HG03460 (cell line): ENCODE measurements at regions not wholly inside any gene's neighbourhood (a gene's known extent, or its start where the extent isn't known, plus 50 kb on each side); places are given as distances from the start of the nearest gene placed in this dataset.
"Not testable (repeated sequence)": the region's sequence is repeated elsewhere in the genome, so short reads cannot be mapped to it uniquely, and the experiment has no call there.

ENCODE experiments used
- ATAC-seq: cut with Tn5 transposase; IDR thresholded peaks from one replicate; pipeline ENCODE4 v1.9.1; 2021; ENCODE audit not compliant: unreplicated experiment

DNA sequence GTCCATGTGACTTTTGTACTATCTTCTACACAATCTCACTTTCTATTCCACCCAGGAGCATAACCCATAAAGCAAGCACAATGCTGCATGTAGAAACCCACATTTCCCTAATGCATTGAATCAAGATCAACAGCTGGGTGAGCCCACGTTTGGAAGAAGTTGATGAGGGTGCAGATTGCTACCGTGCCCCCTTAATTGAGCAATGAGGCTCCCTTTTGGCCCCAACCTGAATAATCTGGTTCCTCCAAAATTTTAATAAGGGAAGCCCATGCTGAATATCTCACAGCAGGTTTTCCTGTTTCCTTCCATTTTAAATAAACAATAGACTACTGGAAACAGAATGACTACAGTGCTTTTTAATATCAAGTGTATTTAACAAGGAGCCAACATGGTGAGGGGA, 403.6 kb upstream of the SGCG start:
- no peak for ATAC-seq

DNA sequence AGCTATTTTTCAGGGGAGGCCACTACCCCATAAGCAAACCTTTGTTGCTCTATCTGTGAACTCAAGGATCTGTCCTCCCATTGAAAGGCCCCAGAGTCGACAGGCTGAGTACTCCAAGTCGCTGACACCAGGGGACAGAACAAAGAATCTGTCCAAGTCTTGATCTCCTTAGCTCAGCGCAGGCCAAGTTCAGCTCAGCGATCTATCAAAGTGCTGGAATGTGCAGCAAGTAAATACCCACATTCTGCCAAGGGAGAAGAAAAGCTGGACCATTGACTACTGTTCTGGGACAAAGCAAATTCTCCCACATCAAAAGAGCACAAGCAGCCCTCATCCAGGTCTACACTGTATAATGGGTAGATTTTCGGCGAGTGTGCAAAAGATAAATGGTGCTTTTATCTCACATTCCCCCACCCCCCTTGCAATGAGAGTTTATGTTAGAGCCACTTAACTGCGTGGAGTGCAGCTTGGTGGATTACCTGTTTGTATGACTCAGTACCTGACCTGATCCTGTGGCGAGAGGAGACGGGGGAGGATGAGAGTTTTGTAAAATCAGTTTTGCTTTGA, 391.7 kb upstream of the SGCG start:
- no peak for ATAC-seq

DNA sequence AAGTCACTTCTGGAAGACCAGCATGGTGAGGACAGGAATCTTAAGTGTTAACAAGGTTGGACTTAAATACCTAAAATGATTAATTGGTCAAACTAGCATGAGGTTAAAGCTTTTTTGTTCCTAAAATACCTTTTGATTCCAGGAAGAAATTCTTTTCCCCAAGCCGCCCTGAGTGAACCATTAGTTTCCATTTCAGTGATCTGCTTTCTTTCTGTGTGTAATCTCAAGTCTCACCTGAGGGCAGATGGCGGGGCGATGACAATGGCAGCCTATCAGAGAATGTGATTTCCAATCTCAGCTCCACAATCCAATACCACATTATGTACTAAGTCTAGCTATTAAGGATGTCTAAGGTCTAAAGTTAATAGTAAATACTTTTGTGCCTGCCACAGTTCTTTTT, 390.9 kb upstream of the SGCG start:
- ATAC-seq: no peak

DNA sequence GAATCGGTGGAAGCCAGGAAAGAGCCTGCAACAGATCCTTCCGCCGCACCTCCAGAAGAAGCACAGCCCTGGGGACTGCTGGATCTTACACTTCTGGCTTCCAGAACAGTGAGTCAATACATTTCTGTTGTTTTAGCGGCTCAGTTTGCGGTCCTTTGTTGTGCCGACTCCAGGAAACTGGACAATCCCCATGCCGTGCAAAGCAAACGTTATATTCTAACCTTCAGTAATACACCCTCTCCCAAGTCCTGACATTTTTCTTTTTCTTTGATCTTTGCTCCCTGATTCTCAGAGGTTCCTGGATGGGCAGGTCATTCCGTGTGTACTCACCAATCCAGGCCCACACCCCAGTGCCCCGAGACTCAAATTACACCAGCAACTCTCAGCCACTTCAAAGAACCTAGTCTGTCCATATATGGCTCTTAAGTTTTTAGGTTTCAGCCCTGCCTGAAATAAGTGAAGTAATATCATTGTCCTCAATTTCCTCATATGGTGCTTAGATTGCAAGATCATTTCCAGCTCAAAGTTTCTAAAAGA, 387.1 kb upstream of the SGCG start:
- ATAC-seq: no peak

DNA sequence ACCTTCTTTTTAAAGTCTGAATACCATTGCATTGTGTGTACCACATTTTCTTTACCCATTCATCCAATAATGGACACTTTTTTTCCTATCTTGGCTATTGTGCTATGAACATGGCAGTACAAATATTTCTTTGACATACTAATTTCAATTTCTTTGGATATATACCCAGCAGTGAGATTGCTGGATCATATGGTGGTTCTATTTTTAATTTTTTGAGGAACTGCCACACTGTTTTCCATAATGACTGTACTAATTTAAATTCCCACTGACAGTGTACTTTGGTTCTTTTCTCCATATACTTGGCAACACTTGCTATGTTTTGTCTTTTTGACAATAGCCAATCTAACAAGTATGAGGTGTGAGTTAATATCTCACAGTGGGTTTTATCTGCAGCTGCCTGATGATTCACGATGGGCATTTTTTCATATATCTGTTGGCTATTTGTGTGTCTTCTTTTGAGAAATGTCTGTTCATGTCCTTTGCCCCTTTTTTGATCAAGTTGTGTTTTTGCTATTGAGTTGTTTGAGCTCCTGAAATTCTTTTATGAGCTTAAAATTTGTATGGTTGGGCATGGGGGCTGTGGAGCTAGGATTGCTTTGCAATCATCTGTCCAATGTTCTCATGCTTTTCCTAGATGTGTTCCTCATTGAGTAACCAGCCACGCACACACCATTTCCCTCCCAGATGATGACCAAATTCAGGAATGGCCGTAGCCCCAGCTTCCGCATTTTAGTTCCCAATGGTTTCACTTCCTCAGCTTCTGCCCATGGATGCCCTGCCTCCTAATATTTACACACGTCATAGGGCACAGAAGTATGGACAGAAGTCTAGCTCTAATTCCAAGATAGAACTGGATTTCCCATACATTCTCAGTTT, 380.0 kb upstream of the SGCG start:
- ATAC-seq: no peak

DNA sequence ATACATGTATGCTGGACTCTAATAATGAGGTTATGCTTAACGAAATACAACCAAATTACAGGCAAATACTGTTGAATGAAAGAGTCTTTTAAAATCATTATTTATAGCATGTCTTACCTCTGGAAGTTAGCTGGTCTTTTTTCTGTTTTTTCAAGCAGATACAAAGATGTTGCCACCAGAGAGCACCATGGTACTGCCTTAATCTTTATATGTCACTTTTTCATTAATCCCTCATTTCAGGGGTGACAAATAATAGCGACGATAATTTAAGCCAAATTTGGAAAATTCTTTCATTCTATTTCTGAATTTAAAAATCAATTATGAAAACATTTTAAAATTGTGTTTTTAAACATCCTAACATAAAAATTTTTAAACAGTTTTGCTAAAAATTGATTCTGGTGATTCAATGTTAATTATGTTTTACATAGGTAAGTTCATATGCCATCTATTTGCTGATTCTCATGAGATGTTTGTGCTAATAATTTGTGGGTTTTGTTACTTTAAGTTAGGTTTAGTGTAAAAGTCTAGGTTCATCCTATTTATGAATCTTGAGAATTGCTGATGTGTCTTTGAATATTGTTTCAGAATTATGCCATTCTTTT, 379.3 kb upstream of the SGCG start:
- ATAC-seq: no peak

DNA sequence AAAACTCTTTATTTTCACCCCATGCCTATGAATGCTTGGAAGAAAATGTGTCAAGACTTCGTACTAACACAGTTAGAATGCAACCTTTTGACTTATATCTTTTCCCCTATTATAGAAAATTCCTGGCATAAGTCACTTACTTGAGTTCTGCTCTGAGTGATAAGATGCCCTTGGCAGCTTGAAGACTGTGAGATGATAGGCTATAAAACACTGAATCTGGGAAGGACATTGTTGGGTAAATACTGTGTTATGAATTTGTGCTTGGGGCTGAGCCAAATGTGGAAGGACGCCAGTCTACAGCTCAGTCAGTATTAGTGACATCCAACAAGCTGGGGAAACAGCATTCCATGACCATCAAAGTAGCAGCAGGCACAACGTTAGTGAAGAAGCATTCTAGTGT, 368.0 kb upstream of the SGCG start:
- no peak for ATAC-seq

DNA sequence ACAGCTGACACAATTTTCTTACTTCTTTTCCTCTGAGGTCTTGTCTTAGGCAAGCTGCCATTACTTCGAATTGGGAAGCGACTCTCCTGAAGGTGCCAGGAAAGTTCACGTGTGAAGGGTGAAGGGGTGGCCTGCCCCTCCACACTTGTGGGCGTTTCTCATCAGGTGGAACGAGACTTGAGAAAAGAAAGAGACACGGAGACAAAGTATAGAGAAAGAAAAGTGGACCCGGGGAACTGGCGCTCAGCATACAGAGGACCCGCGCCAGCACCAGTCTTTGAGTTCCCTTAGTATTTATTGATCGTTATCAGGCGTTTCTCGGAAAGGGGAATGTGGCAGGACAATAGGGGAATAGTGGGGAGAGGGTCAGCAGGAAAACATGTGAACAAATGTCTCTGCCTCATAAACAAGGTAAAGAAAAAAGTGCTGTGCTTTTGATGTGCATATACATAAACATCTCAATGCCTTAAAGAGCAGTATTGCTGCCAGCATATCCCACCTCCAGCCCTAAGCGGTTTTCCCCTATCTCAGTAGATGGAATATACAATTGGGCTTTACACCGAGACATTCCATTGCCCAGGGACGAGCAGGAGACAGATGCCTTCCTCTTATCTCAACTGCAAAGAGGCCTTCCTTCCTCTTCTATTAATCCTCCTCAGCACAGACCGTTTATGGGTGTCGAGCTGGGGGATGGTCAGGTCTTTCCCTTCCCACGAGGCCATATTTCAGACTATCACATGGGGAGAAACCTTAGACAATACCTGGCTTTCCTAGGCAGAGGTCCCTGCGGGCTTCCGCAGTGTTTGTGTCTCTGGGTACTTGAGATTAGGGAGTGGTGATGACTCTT, 367.0 kb upstream of the SGCG start:
- not testable (repeated sequence) for ATAC-seq

DNA sequence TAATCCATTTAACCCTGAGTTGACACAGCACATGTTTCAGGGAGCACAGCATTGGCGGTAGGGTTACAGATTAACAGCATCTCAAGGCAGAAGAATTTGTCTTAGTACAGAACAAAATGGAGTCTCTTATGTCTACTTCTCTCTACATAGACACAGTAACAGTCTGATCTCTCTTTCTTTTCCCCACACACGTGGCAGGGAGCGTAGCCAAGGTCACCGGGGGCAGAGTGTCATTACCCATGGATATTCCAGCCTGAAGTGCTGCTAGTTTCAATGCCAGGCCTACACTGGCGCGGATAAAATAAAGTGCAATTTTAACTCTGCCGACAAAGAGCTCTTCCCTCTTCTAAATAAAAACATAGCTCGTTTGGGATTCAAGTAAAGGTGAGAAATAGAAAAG, 366.3 kb upstream of the SGCG start:
- not testable (repeated sequence) for ATAC-seq

DNA sequence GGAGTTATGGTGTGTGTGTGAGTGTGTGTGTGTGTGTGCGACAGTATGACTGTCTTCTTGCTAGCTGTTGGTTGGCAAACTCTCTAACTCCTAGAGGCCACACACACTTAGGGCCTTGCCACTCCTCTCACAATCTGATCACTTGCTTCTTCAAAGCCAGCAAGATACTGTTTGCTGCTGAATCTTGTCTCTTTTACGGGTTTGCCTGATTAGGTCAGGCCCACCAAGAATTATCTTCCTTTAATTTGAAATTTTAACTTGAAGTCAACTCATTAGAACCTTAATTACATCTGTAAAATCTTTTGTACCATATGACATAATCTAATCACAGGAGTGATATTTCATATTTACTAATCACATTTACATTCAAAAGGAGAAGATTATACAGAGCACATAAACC, 359.2 kb upstream of the SGCG start:
- ATAC-seq: no peak

DNA sequence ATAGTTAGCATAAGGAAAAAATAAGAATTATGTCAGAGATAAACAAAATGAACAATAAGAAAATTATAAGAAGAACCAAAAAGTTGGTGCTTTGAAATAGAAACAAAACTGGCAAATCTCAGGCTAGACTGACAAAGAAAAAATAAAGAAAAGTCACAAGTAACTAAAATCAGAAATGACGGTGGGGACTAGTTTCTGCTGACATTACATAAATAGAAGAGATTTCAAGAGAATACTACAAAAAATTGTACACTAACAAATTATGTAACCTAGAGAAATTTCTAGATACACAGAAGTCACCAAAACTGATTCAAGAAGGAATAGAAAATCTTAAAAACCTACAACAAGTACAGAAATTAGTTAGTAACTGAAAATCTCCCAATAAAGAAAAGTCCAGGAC, 355.6 kb upstream of the SGCG start:
- no peak for ATAC-seq

DNA sequence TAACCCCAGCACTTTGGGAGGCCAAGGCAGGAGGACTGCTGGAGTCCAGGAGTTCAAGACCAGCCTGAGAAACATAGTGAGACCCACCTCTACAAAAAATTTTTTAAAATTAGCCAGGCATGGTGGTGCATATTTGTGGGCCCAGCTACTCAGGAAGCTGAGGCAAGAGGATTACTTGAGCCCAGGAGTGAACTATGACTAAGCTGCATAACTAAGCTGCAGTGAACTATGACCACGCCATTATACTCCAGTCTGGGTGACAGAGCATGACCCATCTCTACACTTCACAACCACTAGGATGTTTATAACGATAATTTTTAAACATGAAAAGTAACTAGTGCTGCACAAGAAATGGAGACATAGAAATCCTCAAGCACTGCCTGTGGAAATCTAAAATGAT, 352.7 kb upstream of the SGCG start:
- ATAC-seq: no peak

DNA sequence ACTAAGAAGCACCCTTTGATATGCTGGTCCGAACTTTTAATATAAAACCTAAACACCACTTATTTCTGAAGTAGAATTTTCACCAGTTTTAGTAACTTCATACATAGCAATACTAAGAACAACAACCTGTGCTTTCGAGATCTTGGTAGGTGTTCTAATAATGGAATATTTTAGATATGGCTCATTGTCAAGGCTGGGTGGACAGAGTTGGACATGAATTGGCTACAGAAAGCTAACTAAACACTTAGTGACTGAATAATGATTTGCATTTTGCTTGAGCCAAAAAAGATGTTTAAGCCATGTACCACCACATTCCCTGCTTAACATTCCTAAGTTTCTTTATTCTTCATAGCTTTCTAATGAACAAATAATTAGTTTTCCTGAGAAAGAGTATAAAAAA, 344.3 kb upstream of the SGCG start:
- no peak for ATAC-seq

DNA sequence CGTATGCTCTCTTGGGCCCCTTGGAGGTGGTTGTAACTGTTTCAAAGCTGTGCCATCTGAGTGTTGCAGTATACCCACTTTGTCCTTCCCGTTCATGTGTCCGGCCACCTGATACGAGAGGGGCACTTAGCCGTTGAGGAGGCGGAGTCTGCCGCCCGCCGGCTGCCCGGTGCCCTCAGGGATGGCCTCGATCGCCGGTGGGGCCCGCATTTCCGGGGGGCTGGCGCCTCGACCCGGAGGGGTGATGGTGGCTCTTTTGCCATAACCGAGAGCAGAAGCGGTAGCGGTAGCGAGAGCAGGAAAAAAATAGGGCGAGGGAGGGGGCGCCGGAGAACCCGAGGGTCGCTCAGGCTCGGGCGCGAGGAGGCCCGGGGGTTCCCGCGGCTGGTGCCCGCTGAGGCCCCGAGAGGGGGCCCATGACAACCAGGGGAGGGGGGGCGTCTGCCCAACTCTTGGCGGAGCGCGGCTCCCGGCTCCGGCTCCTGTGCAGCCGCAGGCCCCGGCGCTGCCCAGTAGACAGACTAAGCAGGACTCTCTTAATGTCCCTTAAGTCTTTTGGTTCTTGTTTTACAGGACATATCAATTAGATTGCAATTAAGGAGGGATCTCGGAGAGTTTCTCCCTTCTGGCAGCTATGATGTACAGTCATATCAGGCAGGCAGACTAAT, 342.7 kb upstream of the SGCG start:
- no peak for ATAC-seq

DNA sequence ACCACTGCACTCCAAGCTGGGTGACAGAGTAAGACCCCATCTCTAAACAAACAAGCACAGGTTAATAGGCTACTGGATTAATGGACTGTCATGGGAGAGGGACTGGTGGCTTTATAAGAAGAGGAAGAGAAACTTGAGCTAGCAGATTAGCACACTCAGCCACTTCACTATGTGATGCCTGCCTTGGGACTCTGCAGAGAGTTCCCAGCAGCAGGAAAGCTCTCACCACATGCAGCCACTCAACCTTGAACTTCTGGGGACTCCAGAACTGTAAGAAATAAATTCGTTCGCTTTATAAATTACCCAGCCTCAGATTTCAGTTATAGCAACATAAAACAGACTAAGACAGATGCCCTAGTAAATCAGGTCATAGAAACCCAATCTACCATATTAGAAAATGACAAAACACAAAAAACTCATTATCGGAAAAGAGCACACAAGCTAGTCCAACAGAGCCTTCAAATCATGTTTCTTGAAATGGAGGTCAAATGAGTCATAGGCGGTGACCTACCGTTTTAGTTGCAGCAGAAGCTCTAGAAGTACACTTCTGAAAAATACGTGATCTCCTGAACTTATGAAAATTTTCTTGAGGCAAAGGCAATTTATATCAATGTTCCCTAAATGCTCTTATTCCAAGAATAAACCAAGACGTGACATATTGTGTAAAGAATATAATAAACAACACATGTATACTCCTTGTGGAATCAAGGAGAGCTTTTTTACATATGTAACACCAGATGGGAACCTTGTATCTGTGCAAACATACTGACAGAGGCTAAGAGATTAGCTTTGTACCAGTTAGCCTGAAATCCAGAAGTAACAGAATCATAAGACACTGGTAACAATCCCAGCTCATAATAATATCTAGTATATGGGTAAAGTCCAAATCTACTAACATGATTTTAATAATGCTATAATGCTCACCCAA, 340.9 kb upstream of the SGCG start:
- ATAC-seq: no peak

DNA sequence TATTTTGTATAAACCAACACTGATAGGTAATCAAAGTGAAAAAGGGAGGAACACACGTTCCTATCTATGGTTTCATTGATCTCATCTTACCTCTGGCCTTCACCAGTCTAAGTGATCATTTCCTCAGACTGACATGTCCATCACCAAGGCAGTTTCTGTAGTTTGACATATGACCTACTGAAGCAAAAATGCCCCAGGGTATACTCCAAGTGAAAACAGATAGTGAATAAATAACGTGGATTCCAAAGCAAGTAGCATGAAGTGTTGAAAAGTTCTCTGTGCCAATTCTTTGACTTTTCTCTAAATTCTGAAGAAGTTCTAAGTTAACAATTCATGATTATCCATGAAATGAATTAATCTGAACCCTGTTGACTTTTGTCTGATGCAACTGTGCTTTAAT, 334.2 kb upstream of the SGCG start:
- ATAC-seq: no peak

DNA sequence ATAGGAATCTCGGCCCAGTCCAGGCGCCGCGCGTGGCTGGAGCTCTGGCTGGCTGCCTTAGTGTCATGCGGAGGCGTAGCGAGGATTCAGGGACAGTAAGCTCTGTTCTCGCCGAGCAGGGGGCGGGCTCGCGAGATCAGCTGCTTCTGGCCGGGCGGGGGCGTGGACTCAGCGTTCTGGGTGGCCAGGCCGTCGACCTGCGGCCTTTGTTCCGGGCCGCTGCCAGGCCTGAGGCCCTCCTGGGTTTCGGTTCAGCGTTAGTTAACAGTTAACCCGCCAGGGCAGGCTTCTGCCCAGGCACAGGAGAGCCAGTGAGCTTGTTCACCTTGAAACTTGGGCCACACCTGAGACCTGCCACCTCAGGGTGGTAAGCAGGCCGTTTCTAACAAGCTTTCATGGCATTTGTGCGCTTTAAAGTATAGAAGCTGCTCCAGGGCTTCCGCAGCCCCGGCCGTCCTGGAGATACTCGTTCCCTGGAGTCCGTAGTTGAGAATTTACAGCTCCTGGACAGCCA, 332.2 kb upstream of the SGCG start:
- no peak for ATAC-seq

DNA sequence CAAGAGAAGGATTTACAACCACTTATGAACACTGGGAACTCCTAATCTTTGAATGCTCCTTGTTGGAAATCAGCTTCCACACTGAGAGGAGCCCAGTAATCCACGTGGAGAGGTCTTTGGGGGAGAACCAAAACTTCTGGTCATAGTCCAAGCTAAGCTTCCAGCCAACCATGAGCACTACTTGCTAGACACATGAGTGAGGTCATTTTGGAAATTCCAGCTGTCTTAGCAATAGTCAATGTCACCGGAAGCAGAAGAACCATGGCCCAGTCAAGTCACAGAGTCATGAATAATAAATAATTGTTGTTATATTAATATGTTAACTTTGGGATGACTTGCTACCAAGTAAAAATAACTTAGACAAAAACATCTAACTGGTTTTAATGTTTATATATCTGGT, 324.9 kb upstream of the SGCG start:
- no peak for ATAC-seq

DNA sequence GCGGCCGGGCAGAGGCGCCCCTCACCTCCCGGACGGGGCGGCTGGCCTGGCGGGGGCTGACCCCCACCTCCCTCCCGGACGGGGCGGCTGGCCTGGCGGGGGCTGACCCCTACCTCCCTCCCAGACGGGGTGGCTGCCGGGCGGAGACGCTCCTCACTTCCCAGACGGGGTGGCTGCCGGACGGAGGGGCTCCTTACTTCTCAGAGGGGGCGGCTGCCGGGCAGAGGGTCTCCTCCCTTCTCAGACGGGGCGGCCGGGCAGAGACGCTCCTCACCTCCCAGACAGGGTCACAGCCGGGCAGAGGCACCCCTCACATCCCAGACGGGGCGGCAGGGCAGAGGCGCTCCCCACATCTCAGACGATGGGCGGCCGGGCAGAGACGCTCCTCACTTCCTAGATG, 321.8 kb upstream of the SGCG start:
- not testable (repeated sequence) for ATAC-seq
